Neural cell (in vitro differentiated cells): ENCODE measurements at regions not wholly inside any gene's neighbourhood (a gene's known extent, or its start where the extent isn't known, plus 50 kb on each side); places are given as distances from the start of the nearest gene placed in this dataset.

Experiments used
- CTCF ChIP-seq: fragments of 450-650 bp; IDR thresholded peaks from 2 replicates; pipeline ENCODE4 v1.5.1; 2014; ENCODE audit warnings: antibody characterized with exemption, mild to moderate bottlenecking, moderate library complexity; ENCODE audit not compliant: poor library complexity, severe bottlenecking
- EP300 ChIP-seq: fragments of 450-650 bp; conservative IDR thresholded peaks from 2 replicates; pipeline ENCODE4 v1.6.1; 2014; ENCODE audit warnings: antibody characterized with exemption, mild to moderate bottlenecking, moderate library complexity; ENCODE audit not compliant: poor library complexity, severe bottlenecking
- EZH2 ChIP-seq: fragments of 200-600, 300-800 bp; shearing (Covaris generic), sonication (generic); IDR thresholded peaks from 2 replicates; pipeline ENCODE4 v1.6.1; 2014; ENCODE audit warnings: antibody characterized with exemption, low read length, borderline replicate concordance, mild to moderate bottlenecking; ENCODE audit not compliant: insufficient read depth, poor library complexity, severe bottlenecking
- MXI1 ChIP-seq: fragments of 450-650 bp; conservative IDR thresholded peaks from 2 replicates; pipeline ENCODE4 v1.6.1; 2014; ENCODE audit warnings: antibody characterized with exemption, mild to moderate bottlenecking; ENCODE audit not compliant: poor library complexity, severe bottlenecking
- POLR2AphosphoS5 ChIP-seq: IDR thresholded peaks from 2 replicates; pipeline ENCODE4 v1.6.1; 2012
- RAD21 ChIP-seq: fragments of 450-650 bp; conservative IDR thresholded peaks from 2 replicates; pipeline ENCODE4 v1.6.1; 2014; ENCODE audit warnings: antibody characterized with exemption, mild to moderate bottlenecking, moderate library complexity
- REST ChIP-seq: IDR thresholded peaks from 2 replicates; pipeline ENCODE4 v1.6.1; 2012; ENCODE audit warnings: borderline replicate concordance
- TAF1 ChIP-seq: IDR thresholded peaks from 2 replicates; pipeline ENCODE4 v1.6.1; 2012; ENCODE audit warnings: low read depth

- TF ChIP-seq RAD21 (no peak), CTCF (no peak), REST (no peak), POLR2AphosphoS5 (no peak), MXI1 (no peak), TAF1 (no peak), EZH2 (no peak), EP300 (no peak)
Observed at GRCh38 chr2:575030-575726, 102.0 kb downstream of the TMEM18 start.
